Parathyroid adenoma (tissue), 2 donors: ENCODE measurements at regions not wholly inside any gene's neighbourhood (a gene's known extent, or its start where the extent isn't known, plus 50 kb on each side); places are given as distances from the start of the nearest gene placed in this dataset.
"Not testable (repeated sequence)": the region's sequence is repeated elsewhere in the genome, so short reads cannot be mapped to it uniquely, and the experiment has no call there.

ENCODE experiments used
- H2AFZ ChIP-seq: fragments of 300-600 bp; sonication (generic); one replicate; pipeline ENCODE4 v1.7.0; 2017; ENCODE audit warnings: antibody characterized with exemption, mild to moderate bottlenecking
- H3K27ac ChIP-seq: fragments of 300-600 bp; sonication (generic); one replicate; pipeline ENCODE4 v1.7.0; 2017
- H3K27me3 ChIP-seq: fragments of 300-600 bp; sonication (generic); one replicate; pipeline ENCODE4 v1.7.0; 2017; ENCODE audit warnings: low read length; ENCODE audit not compliant: control insufficient read depth, insufficient read depth
- H3K36me3 ChIP-seq: fragments of 300-600 bp; sonication (generic); one replicate; pipeline ENCODE4 v1.7.0; 2017; ENCODE audit warnings: low read length; ENCODE audit not compliant: control insufficient read depth, insufficient read depth
- H3K4me1 ChIP-seq: fragments of 300-600 bp; sonication (generic); one replicate; pipeline ENCODE4 v1.7.0; 2017; ENCODE audit warnings: control low read depth
- H3K4me2 ChIP-seq: fragments of 300-600 bp; sonication (generic); one replicate; pipeline ENCODE4 v1.7.0; 2017; ENCODE audit warnings: low read length
- H3K4me3 ChIP-seq: fragments of 300-600 bp; sonication (generic); one replicate; pipeline ENCODE4 v1.7.0; 2017; ENCODE audit warnings: low read depth, low read length
- H3K79me2 ChIP-seq: fragments of 300-600 bp; sonication (generic); one replicate; pipeline ENCODE4 v1.7.0; 2017; ENCODE audit warnings: control low read depth
- H3K9ac ChIP-seq: fragments of 300-600 bp; sonication (generic); one replicate; pipeline ENCODE4 v1.7.0; 2017; ENCODE audit warnings: mild to moderate bottlenecking
- H3K9me3 ChIP-seq: fragments of 300-600 bp; sonication (generic); one replicate; pipeline ENCODE4 v1.7.0; 2017; ENCODE audit warnings: low read length; ENCODE audit not compliant: control insufficient read depth
- CTCF ChIP-seq: fragments of 300-600 bp; sonication (generic); IDR thresholded peaks from one replicate; pipeline ENCODE4 v1.7.0; 2017; ENCODE audit warnings: antibody characterized with exemption, mild to moderate bottlenecking
- donor health status: primary hyperparathyroidism.

- no peaks in the 10 kb centered on the region for H3K36me3 ChIP-seq
- H3K4me1 ChIP-seq, result no peaks in the 10 kb centered on the region
- H2AFZ ChIP-seq, result no peak overlapping the region
- no peaks in the 10 kb centered on the region for H3K9me3 ChIP-seq
- H3K9ac ChIP-seq, result no peak overlapping the region
- H3K27ac ChIP-seq, result no peak overlapping the region
- H3K4me3 ChIP-seq, result no peak overlapping the region
- no peaks in the 10 kb centered on the region for H3K27me3 ChIP-seq
- no peak overlapping the region for H3K4me2 ChIP-seq
- no peaks in the 10 kb centered on the region for H3K79me2 ChIP-seq
- no peak for TF ChIP-seq CTCF
These were observed 230.7 kb upstream of the SLC16A7 start for GRCh38 chr12:59365133-59365532.

GRCh38 chr12:59357811-59358210, 238.0 kb upstream of the SLC16A7 start:
- Histone ChIP-seq H3K27ac (no peak overlapping the region), H3K36me3 (no peaks in the 10 kb centered on the region), H3K4me1 (no peaks in the 10 kb centered on the region), H3K4me3 (no peak overlapping the region), H3K9ac (no peak overlapping the region), H2AFZ (no peak overlapping the region), H3K27me3 (no peaks in the 10 kb centered on the region), H3K9me3 (no peaks in the 10 kb centered on the region), H3K4me2 (no peak overlapping the region), H3K79me2 (no peaks in the 10 kb centered on the region)
- TF ChIP-seq CTCF, result no peak

GRCh38 chr12:59346248-59346647, 249.6 kb upstream of the SLC16A7 start:
- not testable (repeated sequence) for H3K27me3 ChIP-seq, H3K9ac ChIP-seq, H3K4me1 ChIP-seq, H3K4me3 ChIP-seq, H3K79me2 ChIP-seq, H3K27ac ChIP-seq, H3K36me3 ChIP-seq, H3K4me2 ChIP-seq, H2AFZ ChIP-seq, H3K9me3 ChIP-seq

GRCh38 chr12:59345406-59345805, 250.4 kb upstream of the SLC16A7 start:
- Histone ChIP-seq H2AFZ (no peak overlapping the region), H3K4me3 (no peak overlapping the region), H3K9ac (no peak overlapping the region), H3K27me3 (no peaks in the 10 kb centered on the region), H3K27ac (no peak overlapping the region), H3K4me2 (no peak overlapping the region), H3K9me3 (no peaks in the 10 kb centered on the region), H3K79me2 (no peaks in the 10 kb centered on the region), H3K4me1 (no peaks in the 10 kb centered on the region), H3K36me3 (no peaks in the 10 kb centered on the region)
- no peak for TF ChIP-seq CTCF

- Histone ChIP-seq H3K4me3 (no peak overlapping the region), H3K79me2 (no peaks in the 10 kb centered on the region), H3K9ac (no peak overlapping the region), H3K36me3 (no peaks in the 10 kb centered on the region), H3K9me3 (no peaks in the 10 kb centered on the region), H3K4me2 (no peak overlapping the region), H3K27me3 (no peaks in the 10 kb centered on the region), H2AFZ (no peak overlapping the region), H3K4me1 (no peaks in the 10 kb centered on the region), H3K27ac (no peak overlapping the region)
- TF ChIP-seq CTCF, result no peak
These were observed 251.6 kb upstream of the SLC16A7 start for GRCh38 chr12:59344224-59344623.
